Type B pancreatic cell (in vitro differentiated cells): ENCODE measurements at regions not wholly inside any gene's neighbourhood (a gene's known extent, or its start where the extent isn't known, plus 50 kb on each side); places are given as distances from the start of the nearest gene placed in this dataset.
A peak's percentile ranks its signal among the peaks of the same experiment; 100 is the strongest.

Experiments
- DNase-seq: peaks from one replicate; pipeline ENCODE4 v3.0.0; 2021; ENCODE audit warnings: mixed read lengths; ENCODE audit not compliant: unreplicated experiment; ENCODE audit errors: extremely low spot score
- H3K27ac Mint-ChIP-seq: 2 replicates; pipeline ENCODE4 v1.8.0; 2021; ENCODE audit warnings: mild to moderate bottlenecking, mixed read lengths
- H3K27me3 Mint-ChIP-seq: 2 replicates; pipeline ENCODE4 v1.8.0; 2021; ENCODE audit warnings: mixed read lengths
- H3K36me3 Mint-ChIP-seq: 2 replicates; pipeline ENCODE4 v1.8.0; 2021; ENCODE audit warnings: mixed read lengths
- H3K4me1 Mint-ChIP-seq: one replicate; pipeline ENCODE4 v1.8.0; 2021; ENCODE audit warnings: mixed read lengths; ENCODE audit not compliant: unreplicated experiment
- H3K4me3 Mint-ChIP-seq: 2 replicates; pipeline ENCODE4 v1.8.0; 2021; ENCODE audit warnings: mild to moderate bottlenecking, mixed read lengths
- H3K9me3 Mint-ChIP-seq: 2 replicates; pipeline ENCODE4 v1.8.0; 2021; ENCODE audit warnings: mixed read lengths
- TF ChIP-seq, protein P1 (sequence below): fragments of 200-600 bp; sonication (generic); conservative IDR thresholded peaks from 2 replicates; pipeline ENCODE4 v1.5.0; 2021; ENCODE audit warnings: antibody characterized with exemption, mild to moderate bottlenecking

- Mint-ChIP-seq H3K27me3 (peaks cover 3% of the 10 kb centered on the region), H3K9me3 (no peaks in the 10 kb centered on the region), H3K4me3 (no peak overlapping the region), H3K36me3 (no peaks in the 10 kb centered on the region), H3K27ac (no peak overlapping the region), H3K4me1 (peaks cover 31% of the 10 kb centered on the region)
- TF ChIP-seq, protein P1, sequence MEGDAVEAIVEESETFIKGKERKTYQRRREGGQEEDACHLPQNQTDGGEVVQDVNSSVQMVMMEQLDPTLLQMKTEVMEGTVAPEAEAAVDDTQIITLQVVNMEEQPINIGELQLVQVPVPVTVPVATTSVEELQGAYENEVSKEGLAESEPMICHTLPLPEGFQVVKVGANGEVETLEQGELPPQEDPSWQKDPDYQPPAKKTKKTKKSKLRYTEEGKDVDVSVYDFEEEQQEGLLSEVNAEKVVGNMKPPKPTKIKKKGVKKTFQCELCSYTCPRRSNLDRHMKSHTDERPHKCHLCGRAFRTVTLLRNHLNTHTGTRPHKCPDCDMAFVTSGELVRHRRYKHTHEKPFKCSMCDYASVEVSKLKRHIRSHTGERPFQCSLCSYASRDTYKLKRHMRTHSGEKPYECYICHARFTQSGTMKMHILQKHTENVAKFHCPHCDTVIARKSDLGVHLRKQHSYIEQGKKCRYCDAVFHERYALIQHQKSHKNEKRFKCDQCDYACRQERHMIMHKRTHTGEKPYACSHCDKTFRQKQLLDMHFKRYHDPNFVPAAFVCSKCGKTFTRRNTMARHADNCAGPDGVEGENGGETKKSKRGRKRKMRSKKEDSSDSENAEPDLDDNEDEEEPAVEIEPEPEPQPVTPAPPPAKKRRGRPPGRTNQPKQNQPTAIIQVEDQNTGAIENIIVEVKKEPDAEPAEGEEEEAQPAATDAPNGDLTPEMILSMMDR = no peak
- no peak for DNase-seq
These were observed 81.4 kb downstream of the ACAA2 start for GRCh38 chr18:49731860-49732311.

DNA sequence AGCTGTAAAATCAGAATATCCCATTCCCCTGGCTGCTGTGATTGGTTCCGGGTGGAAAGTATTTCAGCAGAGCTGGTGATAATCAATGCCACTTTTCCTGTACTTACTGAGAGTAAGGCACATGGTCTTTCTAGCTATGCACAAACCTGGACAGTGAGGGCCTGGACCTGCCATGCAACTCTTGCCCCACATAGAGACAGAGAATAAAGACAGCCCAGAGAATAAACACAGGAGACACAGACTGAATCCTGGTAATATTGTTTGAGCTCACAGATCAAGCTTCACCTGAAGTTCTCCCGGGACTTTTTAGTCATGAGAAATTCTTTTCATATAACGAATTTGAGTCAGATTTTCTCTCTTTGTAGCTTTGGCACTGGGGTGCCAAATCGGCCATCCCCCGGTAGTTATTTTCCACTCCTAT lies 81.9 kb downstream of the ACAA2 start:
- H3K9me3 Mint-ChIP-seq = no peaks in the 10 kb centered on the region
- no peaks in the 10 kb centered on the region for H3K36me3 Mint-ChIP-seq
- H3K27ac Mint-ChIP-seq = no peak overlapping the region
- no peaks in the 10 kb centered on the region for H3K27me3 Mint-ChIP-seq
- TF ChIP-seq, protein P1 = no peak
- peaks cover 35% of the 10 kb centered on the region for H3K4me1 Mint-ChIP-seq
- DNase-seq = no peak
- no peak overlapping the region for H3K4me3 Mint-ChIP-seq

DNA sequence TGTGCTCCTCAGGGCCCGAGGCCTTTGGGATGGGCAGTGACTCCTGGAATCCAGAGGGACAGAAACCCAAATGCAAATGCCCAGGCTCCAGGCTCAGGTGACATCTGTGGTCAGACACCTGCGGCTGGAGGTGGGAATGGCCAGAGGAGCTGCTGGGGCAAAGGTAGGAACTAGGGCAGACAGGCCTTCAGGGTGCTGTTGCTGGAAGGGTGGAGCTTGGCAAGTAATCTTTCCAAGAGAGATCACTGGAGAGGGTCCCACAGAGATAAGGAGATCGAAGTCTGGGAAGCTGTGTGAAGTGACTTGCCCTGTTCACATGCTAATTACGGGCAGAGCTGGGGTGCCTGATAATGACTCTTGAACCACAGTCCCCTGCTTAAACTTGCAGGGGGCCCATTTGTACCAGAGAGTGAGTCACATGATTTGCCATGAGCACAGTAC lies 82.4 kb downstream of the ACAA2 start:
- peaks cover 1% of the 10 kb centered on the region for H3K27me3 Mint-ChIP-seq

GRCh38 chr18:49728542-49728941 lies 84.8 kb downstream of the ACAA2 start:
- TF ChIP-seq, protein P1 = peak; percentile 72
- peaks cover 47% of the 10 kb centered on the region for H3K4me1 Mint-ChIP-seq
- H3K27me3 Mint-ChIP-seq = peaks cover 6% of the 10 kb centered on the region
- H3K9me3 Mint-ChIP-seq = no peaks in the 10 kb centered on the region
- H3K4me3 Mint-ChIP-seq = no peak overlapping the region
- no peak overlapping the region for H3K27ac Mint-ChIP-seq
- no peak for DNase-seq
- H3K36me3 Mint-ChIP-seq = no peaks in the 10 kb centered on the region

More for the DNA sequence above, 82.4 kb downstream of the ACAA2 start:
- no peaks in the 10 kb centered on the region for H3K9me3 Mint-ChIP-seq
- H3K36me3 Mint-ChIP-seq = no peaks in the 10 kb centered on the region
- no peak overlapping the region for H3K27ac Mint-ChIP-seq
- no peak for DNase-seq
- TF ChIP-seq, protein P1 = no peak
- H3K4me1 Mint-ChIP-seq = peaks cover 39% of the 10 kb centered on the region
- H3K4me3 Mint-ChIP-seq = no peak overlapping the region

- H3K9me3 Mint-ChIP-seq = no peaks in the 10 kb centered on the region
- TF ChIP-seq, protein P1 = no peak
- H3K27ac Mint-ChIP-seq = no peak overlapping the region
- no peak overlapping the region for H3K4me3 Mint-ChIP-seq
- peaks cover 6% of the 10 kb centered on the region for H3K27me3 Mint-ChIP-seq
- no peaks in the 10 kb centered on the region for H3K36me3 Mint-ChIP-seq
- H3K4me1 Mint-ChIP-seq = peaks cover 47% of the 10 kb centered on the region
- no peak for DNase-seq
These were observed 85.5 kb downstream of the ACAA2 start for GRCh38 chr18:49727816-49728215.

DNA sequence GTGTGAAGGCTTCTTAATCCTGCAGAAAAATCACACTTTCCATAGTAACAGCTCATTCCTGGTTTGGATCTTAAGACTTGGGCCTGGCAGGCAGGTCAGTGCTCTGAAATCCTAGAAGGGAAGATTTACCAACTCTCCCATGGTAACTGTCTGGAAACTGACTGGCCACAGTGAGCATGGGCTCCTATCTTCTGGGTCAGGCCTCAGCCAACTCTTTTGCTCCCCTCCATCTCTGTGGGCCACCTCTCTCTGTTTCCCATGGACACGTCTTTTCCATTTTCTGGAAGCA lies 86.7 kb downstream of the ACAA2 start:
- H3K9me3 Mint-ChIP-seq = no peaks in the 10 kb centered on the region
- no peaks in the 10 kb centered on the region for H3K36me3 Mint-ChIP-seq
- H3K4me1 Mint-ChIP-seq = peaks cover 38% of the 10 kb centered on the region
- no peak for DNase-seq
- TF ChIP-seq, protein P1 = no peak
- peak overlapping the region; percentile 65 for H3K27ac Mint-ChIP-seq
- no peak overlapping the region for H3K4me3 Mint-ChIP-seq
- peaks cover 13% of the 10 kb centered on the region for H3K27me3 Mint-ChIP-seq
